Stomach (tissue), 8 donors: ENCODE measurements at regions not wholly inside any gene's neighbourhood (a gene's known extent, or its start where the extent isn't known, plus 50 kb on each side); places are given as distances from the start of the nearest gene placed in this dataset.
A peak's percentile ranks its signal among the peaks of the same experiment; 100 is the strongest.

Source experiments
- DNase-seq, 2 donors: peaks; one replicate each; pipeline versions ENCODE4 v3.0.0 to v3.0.0-alpha.2; 2013 to 2019
- H3K27ac ChIP-seq, 5 donors: fragments of 200-600 bp in 4 of 5; sonication (generic) in 4 of 5; one replicate each; pipeline ENCODE4 v1.5.1; 2013 to 2019; ENCODE audit warnings: mild to moderate bottlenecking in 1 of 5, moderate library complexity in 1 of 5
- H3K27me3 ChIP-seq, 3 donors: fragments of 200-600 bp; sonication (generic); one replicate each; pipeline ENCODE4 v1.5.1; 2017 to 2019; ENCODE audit warnings: mixed run types in 1 of 3
- H3K36me3 ChIP-seq, 4 donors: fragments of 200-600 bp; sonication (generic); 1 replicate in 3 of 4; 2 replicates in 1 of 4; pipeline ENCODE4 v1.5.1; 2016 to 2019
- H3K4me1 ChIP-seq, 4 donors: fragments of 200-600 bp; sonication (generic); one replicate each; pipeline ENCODE4 v1.5.1; 2016 to 2019
- H3K4me3 ChIP-seq, 4 donors: fragments of 200-600 bp; sonication (generic) in 3 of 4; one replicate each; pipeline ENCODE4 v1.5.1; 2016 to 2019; ENCODE audit warnings: mild to moderate bottlenecking in 1 of 4
- H3K9me3 ChIP-seq, 4 donors: fragments of 200-600 bp; sonication (generic); one replicate each; pipeline ENCODE4 v1.5.1; 2016 to 2019
- EP300 ChIP-seq: sonication (generic); formaldehyde crosslinking; IDR thresholded peaks from one replicate; pipeline ENCODE4 v1.6.1; 2017; ENCODE audit warnings: antibody characterized with exemption
- POLR2A ChIP-seq, 4 donors: fragments of 450-650 bp; IDR thresholded peaks; one replicate each; pipeline ENCODE4 v1.6.1; 2016; ENCODE audit warnings: antibody characterized with exemption in 4 of 4, control low read depth in 2 of 4, mild to moderate bottlenecking in 1 of 4, moderate library complexity in 1 of 4
- POLR2AphosphoS5 ChIP-seq, 3 donors: sonication (generic); formaldehyde crosslinking; IDR thresholded peaks; one replicate each; pipeline ENCODE4 v1.6.1; 2016; ENCODE audit warnings: antibody characterized with exemption in 3 of 3
- WGBS, 5 donors: extraction: QIAGEN DNeasy Blood & Tissue Kit in 3 of 5; methylation state at CpG; one replicate each; pipeline versions ENCODE4 v1.1.5 to v1.1.7; 2013 to 2018; 5-methylcytosine and 5-hydroxymethylcytosine counted together
- intact Hi-C: fragments of 100-400 bp; cut with DNase I; formaldehyde crosslinking; loops from one replicate; pipeline ENCODE4 v1.15.1; 2023; ENCODE audit warnings: low total_unique reads
- TF ChIP-seq, protein P1 (sequence below), 7 experiments: fragments of 450-650 bp in 4 of 7; fragments of 200-600 bp in 3 of 7; sonication (generic) in 3 of 7; IDR thresholded peaks; one replicate each; pipeline ENCODE4 v1.5.1; 2016 to 2019; ENCODE audit warnings: antibody characterized with exemption in 7 of 7, control low read depth in 2 of 7, mild to moderate bottlenecking in 1 of 7
- donor health status: healthy with polysubstance abuse.
- donor health status: Bipolar disorder and iron deficiency.
- donor health status: healthy.

DNA sequence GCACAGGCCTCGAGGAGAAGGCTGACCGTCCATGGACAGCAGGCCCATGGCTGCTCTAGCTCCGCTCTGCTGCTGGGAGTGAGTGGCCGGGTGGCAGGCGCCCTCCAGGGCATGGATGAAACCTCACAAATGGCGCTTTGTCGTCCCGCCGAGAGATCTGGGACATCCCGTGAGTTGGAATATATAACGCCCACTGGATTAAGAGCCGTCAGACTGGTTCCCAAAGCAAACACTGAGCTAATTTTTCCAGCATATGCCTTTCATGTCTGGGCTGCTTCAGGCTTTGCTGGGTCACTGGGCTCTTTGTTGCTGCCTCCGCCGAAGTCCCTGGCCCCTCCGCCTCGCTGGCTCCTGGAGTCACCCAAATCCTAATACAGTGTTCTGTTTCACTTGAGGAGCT lies 266.3 kb downstream of the FOXL1 start:
- H3K27ac ChIP-seq = no peak overlapping the region
- WGBS, 5 donors = 37 to 77% (median 56%) methylated on average over 5 to 16 of the region's 16 CpGs
- peaks cover 0 to 6% (median 0%) of the 10 kb centered on the region in 4 donors for H3K9me3 ChIP-seq
- DNase-seq = peak; percentile 27 to 91
- peaks cover 0 to 12% (median 0%) of the 10 kb centered on the region in 3 donors for H3K27me3 ChIP-seq
- no peaks in the 10 kb centered on the region for H3K4me1 ChIP-seq
- intact Hi-C loops = no loop called here
- TF ChIP-seq POLR2A (IDR thresholded peaks at IDR 0.05) (no peak), POLR2AphosphoS5 (IDR thresholded peaks at IDR 0.05) (peak in 1 of 3 donors; percentile 22)
- H3K36me3 ChIP-seq = no peaks in the 10 kb centered on the region
- H3K4me3 ChIP-seq = no peak overlapping the region

DNA sequence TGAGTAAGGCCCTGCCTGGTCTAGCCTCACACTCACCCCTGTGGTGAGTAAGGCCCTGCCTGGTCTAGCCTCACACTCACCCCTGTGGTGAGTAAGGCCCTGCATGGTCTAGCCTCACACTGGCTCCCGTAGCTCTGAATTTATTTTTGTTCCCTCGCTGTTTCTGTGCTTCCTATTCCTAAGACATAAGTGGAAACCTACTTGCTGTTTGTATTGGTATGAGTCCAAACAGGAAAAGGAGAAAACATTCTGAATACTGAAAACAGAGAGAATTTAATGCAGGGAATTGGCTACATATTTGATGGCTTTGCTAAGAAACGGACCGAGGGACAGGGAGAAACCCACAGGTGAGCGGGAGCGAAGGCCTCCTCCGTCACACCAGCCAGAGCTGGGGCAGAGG lies 267.8 kb downstream of the FOXL1 start:
- no peaks in the 10 kb centered on the region for H3K4me1 ChIP-seq
- H3K27me3 ChIP-seq = peaks cover 0 to 12% (median 0%) of the 10 kb centered on the region in 3 donors
- DNase-seq = no peak
- H3K27ac ChIP-seq = no peak overlapping the region
- H3K9me3 ChIP-seq = peaks cover 0 to 6% (median 0%) of the 10 kb centered on the region in 4 donors
- no peak for TF ChIP-seq POLR2AphosphoS5 (IDR thresholded peaks at IDR 0.05)
- TF ChIP-seq POLR2A (IDR thresholded peaks at IDR 0.05) = no peak
- TF ChIP-seq EP300 = no peak
- TF ChIP-seq, protein P1, sequence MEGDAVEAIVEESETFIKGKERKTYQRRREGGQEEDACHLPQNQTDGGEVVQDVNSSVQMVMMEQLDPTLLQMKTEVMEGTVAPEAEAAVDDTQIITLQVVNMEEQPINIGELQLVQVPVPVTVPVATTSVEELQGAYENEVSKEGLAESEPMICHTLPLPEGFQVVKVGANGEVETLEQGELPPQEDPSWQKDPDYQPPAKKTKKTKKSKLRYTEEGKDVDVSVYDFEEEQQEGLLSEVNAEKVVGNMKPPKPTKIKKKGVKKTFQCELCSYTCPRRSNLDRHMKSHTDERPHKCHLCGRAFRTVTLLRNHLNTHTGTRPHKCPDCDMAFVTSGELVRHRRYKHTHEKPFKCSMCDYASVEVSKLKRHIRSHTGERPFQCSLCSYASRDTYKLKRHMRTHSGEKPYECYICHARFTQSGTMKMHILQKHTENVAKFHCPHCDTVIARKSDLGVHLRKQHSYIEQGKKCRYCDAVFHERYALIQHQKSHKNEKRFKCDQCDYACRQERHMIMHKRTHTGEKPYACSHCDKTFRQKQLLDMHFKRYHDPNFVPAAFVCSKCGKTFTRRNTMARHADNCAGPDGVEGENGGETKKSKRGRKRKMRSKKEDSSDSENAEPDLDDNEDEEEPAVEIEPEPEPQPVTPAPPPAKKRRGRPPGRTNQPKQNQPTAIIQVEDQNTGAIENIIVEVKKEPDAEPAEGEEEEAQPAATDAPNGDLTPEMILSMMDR (IDR thresholded peaks at IDR 0.05) = no peak
- intact Hi-C loops = no loop called here
- no peaks in the 10 kb centered on the region for H3K36me3 ChIP-seq
- H3K4me3 ChIP-seq = no peak overlapping the region
- 79 to 92% (median 88%) methylated on average over 7 of the region's 7 CpGs for WGBS, 5 donors

DNA sequence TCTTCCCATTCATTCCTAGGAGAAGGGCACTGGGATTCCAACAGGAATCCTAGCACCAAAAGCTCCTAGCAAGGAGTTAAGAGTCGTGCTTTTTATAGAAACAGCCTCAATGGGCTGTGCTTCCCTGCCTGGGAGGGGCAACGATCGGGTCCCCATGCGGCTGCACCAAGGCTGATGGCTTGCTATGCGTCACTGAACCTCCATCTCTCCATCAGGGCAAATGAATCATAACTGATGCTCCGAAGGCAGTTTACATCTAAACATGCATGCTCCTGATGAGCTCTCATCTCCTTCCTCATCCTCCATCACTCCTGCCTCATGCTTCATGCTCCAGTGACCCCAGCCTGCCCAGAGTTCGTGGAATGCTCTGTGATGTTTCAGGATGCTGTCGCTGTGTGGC lies 270.5 kb downstream of the FOXL1 start:
- WGBS, 5 donors = 58 to 66% (median 65%) methylated on average over 8 of the region's 8 CpGs
- intact Hi-C loops = no loop called here
- peaks cover 0 to 6% (median 0%) of the 10 kb centered on the region in 4 donors for H3K9me3 ChIP-seq
- no peaks in the 10 kb centered on the region for H3K36me3 ChIP-seq
- no peaks in the 10 kb centered on the region for H3K4me1 ChIP-seq
- H3K27ac ChIP-seq = no peak overlapping the region
- DNase-seq = no peak
- no peak for TF ChIP-seq EP300
- no peak for TF ChIP-seq POLR2A (IDR thresholded peaks at IDR 0.05)
- TF ChIP-seq, protein P1 (IDR thresholded peaks at IDR 0.05) = no peak
- no peak for TF ChIP-seq POLR2AphosphoS5 (IDR thresholded peaks at IDR 0.05)
- H3K4me3 ChIP-seq = no peak overlapping the region
- peaks cover 0 to 12% (median 0%) of the 10 kb centered on the region in 3 donors for H3K27me3 ChIP-seq

DNA sequence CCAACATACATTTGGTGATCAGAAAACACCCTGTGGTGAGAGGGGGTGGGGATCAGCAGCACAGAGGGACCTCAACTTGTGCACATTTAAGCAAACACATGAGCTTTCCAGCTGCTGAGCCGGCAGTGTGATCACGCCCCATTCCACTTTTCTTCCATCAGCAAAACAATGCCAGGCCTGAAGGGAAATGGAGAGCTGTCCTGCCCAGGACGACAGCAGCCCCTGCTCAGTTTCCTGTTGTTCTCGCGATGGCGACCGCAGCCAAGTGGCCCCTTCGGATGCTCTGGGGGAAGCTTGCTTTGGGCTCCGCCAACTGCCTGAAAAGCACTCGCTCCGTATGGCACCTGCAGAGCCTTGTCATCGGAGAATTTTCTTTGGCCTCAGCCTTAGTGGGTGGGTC lies 272.3 kb downstream of the FOXL1 start:
- Histone ChIP-seq H3K9me3 (peaks cover 0 to 6% (median 0%) of the 10 kb centered on the region in 4 donors), H3K4me1 (no peaks in the 10 kb centered on the region), H3K36me3 (no peaks in the 10 kb centered on the region), H3K27me3 (peaks cover 0 to 13% (median 0%) of the 10 kb centered on the region in 3 donors), H3K4me3 (no peak overlapping the region), H3K27ac (no peak overlapping the region)
- WGBS, 5 donors = 56 to 69% (median 63%) methylated on average over 12 of the region's 12 CpGs
- TF ChIP-seq, protein P1 (IDR thresholded peaks at IDR 0.05) = no peak
- TF ChIP-seq POLR2A (IDR thresholded peaks at IDR 0.05) = no peak
- TF ChIP-seq POLR2AphosphoS5 (IDR thresholded peaks at IDR 0.05) = no peak
- no peak for TF ChIP-seq EP300
- intact Hi-C loops = no loop called here
- DNase-seq = peak in 1 of 2 donors; percentile 32

DNA sequence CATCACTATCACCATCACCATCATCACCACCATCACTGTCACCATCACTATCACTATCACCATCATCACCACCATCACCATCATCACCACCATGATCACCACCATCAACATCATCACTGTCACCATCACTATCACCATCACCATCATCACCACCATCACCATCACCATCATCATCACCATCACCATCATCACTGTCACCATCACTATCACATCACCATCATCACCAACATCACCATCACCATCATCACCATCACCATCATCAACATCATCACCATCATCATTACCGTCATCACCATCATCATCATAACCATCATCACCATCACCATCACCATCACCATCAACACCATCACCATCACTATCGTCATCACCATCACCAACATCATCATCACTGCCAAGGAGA lies 273.8 kb downstream of the FOXL1 start:
- DNase-seq = no peak
- TF ChIP-seq EP300 = no peak
- TF ChIP-seq, protein P1 (IDR thresholded peaks at IDR 0.05) = no peak
- TF ChIP-seq POLR2AphosphoS5 (IDR thresholded peaks at IDR 0.05) = no peak
- no peak for TF ChIP-seq POLR2A (IDR thresholded peaks at IDR 0.05)
- Histone ChIP-seq H3K4me1 (no peaks in the 10 kb centered on the region), H3K27ac (no peak overlapping the region), H3K9me3 (no peaks in the 10 kb centered on the region), H3K36me3 (no peaks in the 10 kb centered on the region), H3K27me3 (peaks cover 0 to 28% (median 0%) of the 10 kb centered on the region in 3 donors), H3K4me3 (no peak overlapping the region)
- intact Hi-C loops = no loop called here
- 96 to 98% (median 98%) methylated on average over 2 of the region's 2 CpGs for WGBS, 5 donors
